Stimulated activated CD4-positive, alpha-beta T cell treated with anti-CD3 and anti-CD28 coated beads, TNF-alpha, amount 100 ng/mL, for 24 hours (primary cell): ENCODE measurements at regions not wholly inside any gene's neighbourhood (a gene's known extent, or its start where the extent isn't known, plus 50 kb on each side); places are given as distances from the start of the nearest gene placed in this dataset.

Source experiments
- DNase-seq, 3 experiments: peaks; one replicate each; pipeline ENCODE4 v3.0.0-alpha.2; 2020; ENCODE audit warnings: low read depth in 3 of 3

GRCh38 chr2:65842104-65842503, 409.7 kb upstream of the SPRED2 start:
- DNase-seq, result no peak

- no peak for DNase-seq
Measured at GRCh38 chr2:65835975-65836549, 403.7 kb upstream of the SPRED2 start.

- DNase-seq, result no peak
Measured at GRCh38 chr2:65834771-65835475, 402.5 kb upstream of the SPRED2 start.

GRCh38 chr2:65834062-65834461, 401.7 kb upstream of the SPRED2 start:
- no peak for DNase-seq

- DNase-seq, result no peak
Measured at GRCh38 chr2:65831509-65831908, 399.1 kb upstream of the SPRED2 start.

- no peak for DNase-seq
Measured at GRCh38 chr2:65826567-65826966, 394.2 kb upstream of the SPRED2 start.

GRCh38 chr2:65823511-65823910, 391.1 kb upstream of the SPRED2 start:
- no peak for DNase-seq

- DNase-seq, result no peak
Measured at GRCh38 chr2:65820454-65820853, 388.1 kb upstream of the SPRED2 start.

- DNase-seq, result no peak
Measured at GRCh38 chr2:65819963-65820362, 387.6 kb upstream of the SPRED2 start.

GRCh38 chr2:65818873-65819451, 386.6 kb upstream of the SPRED2 start:
- no peak for DNase-seq

- DNase-seq, result no peak
Measured at GRCh38 chr2:65813631-65814173, 381.3 kb upstream of the SPRED2 start.

GRCh38 chr2:65812887-65813286, 380.5 kb upstream of the SPRED2 start:
- DNase-seq, result no peak

GRCh38 chr2:65807942-65808341, 375.5 kb upstream of the SPRED2 start:
- DNase-seq, result no peak

GRCh38 chr2:65804777-65805176, 372.4 kb upstream of the SPRED2 start:
- DNase-seq, result no peak

GRCh38 chr2:65802298-65802942, 370.0 kb upstream of the SPRED2 start:
- no peak for DNase-seq

- DNase-seq, result no peak
Measured at GRCh38 chr2:65800998-65801397, 368.6 kb upstream of the SPRED2 start.

- no peak for DNase-seq
Measured at GRCh38 chr2:65799141-65799854, 366.9 kb upstream of the SPRED2 start.

- no peak for DNase-seq
Measured at GRCh38 chr2:65798641-65799040, 366.2 kb upstream of the SPRED2 start.

- no peak for DNase-seq
Measured at GRCh38 chr2:65794994-65795393, 362.6 kb upstream of the SPRED2 start.

- no peak for DNase-seq
Measured at GRCh38 chr2:65791404-65791975, 359.1 kb upstream of the SPRED2 start.

- no peak for DNase-seq
Measured at GRCh38 chr2:65790676-65790935, 358.2 kb upstream of the SPRED2 start.
